OCI-LY1 (cell line): ENCODE measurements at regions not wholly inside any gene's neighbourhood (a gene's known extent, or its start where the extent isn't known, plus 50 kb on each side); places are given as distances from the start of the nearest gene placed in this dataset.

ENCODE experiments used
- H2AFZ ChIP-seq: fragments of 200-600 bp; sonication (generic), shearing (Covaris generic); 2 replicates; pipeline ENCODE4 v1.6.0; 2014; ENCODE audit warnings: antibody characterized with exemption, mild to moderate bottlenecking, low read length
- H3F3A ChIP-seq: fragments of 200-600 bp; sonication (generic), shearing (Covaris generic); 2 replicates; pipeline ENCODE4 v1.6.0; 2014; ENCODE audit warnings: mild to moderate bottlenecking, antibody characterized with exemption, low read length, moderate library complexity; ENCODE audit not compliant: insufficient read depth
- H3K27ac ChIP-seq: fragments of 200-600 bp; sonication (generic); 2 replicates; pipeline ENCODE4 v1.5.1; 2014; ENCODE audit warnings: low read length, mixed run types, mild to moderate bottlenecking, low read depth; ENCODE audit not compliant: poor library complexity, severe bottlenecking
- H3K27me3 ChIP-seq: fragments of 200-600 bp; sonication (generic); 2 replicates; pipeline ENCODE4 v1.6.0; 2014; ENCODE audit warnings: antibody characterized with exemption, mild to moderate bottlenecking, low read length, moderate library complexity; ENCODE audit not compliant: insufficient read depth
- H3K36me3 ChIP-seq: fragments of 200-600 bp; sonication (generic); 2 replicates; pipeline ENCODE4 v1.6.1; 2014; ENCODE audit warnings: mild to moderate bottlenecking, antibody characterized with exemption, low read length, moderate library complexity, mixed read lengths; ENCODE audit not compliant: insufficient read depth
- H3K4me1 ChIP-seq: fragments of 200-600 bp; sonication (generic); 2 replicates; pipeline ENCODE4 v1.5.1; 2014; ENCODE audit warnings: mild to moderate bottlenecking, low read length, moderate library complexity; ENCODE audit not compliant: insufficient read depth, severe bottlenecking
- H3K4me2 ChIP-seq: fragments of 200-600 bp; sonication (generic), shearing (Covaris generic); 2 replicates; pipeline ENCODE4 v1.6.1; 2014; ENCODE audit warnings: low read length
- H3K4me3 ChIP-seq: fragments of 200-600 bp; sonication (generic); 2 replicates; pipeline ENCODE4 v1.5.1; 2014; ENCODE audit warnings: low read length, low read depth, mild to moderate bottlenecking, mixed read lengths; ENCODE audit not compliant: poor library complexity, severe bottlenecking
- H3K79me2 ChIP-seq: fragments of 200-600 bp; shearing (Covaris generic); 2 replicates; pipeline ENCODE4 v1.6.1; 2016; ENCODE audit warnings: mixed run types, low read length, mixed read lengths; ENCODE audit not compliant: insufficient read depth
- H3K9ac ChIP-seq: fragments of 200-600 bp; sonication (generic), shearing (Covaris generic); 2 replicates; pipeline ENCODE4 v1.6.1; 2014; ENCODE audit warnings: mild to moderate bottlenecking, low read length, mixed read lengths
- H3K9me2 ChIP-seq: fragments of 200-600 bp; sonication (generic), shearing (Covaris generic); 2 replicates; pipeline ENCODE4 v1.6.1; 2014; ENCODE audit warnings: low read depth, mild to moderate bottlenecking, low read length, mixed read lengths
- H3K9me3 ChIP-seq: fragments of 200-600 bp; shearing (Covaris generic); 2 replicates; pipeline ENCODE4 v1.6.1; 2014; ENCODE audit warnings: low read length, mixed read lengths
- H4K20me1 ChIP-seq: fragments of 200-600 bp; sonication (generic), shearing (Covaris generic); 2 replicates; pipeline ENCODE4 v1.6.0; 2016; ENCODE audit warnings: mild to moderate bottlenecking, low read length; ENCODE audit not compliant: insufficient read depth
- EZH2 ChIP-seq: fragments of 200-600 bp; sonication (generic), shearing (Covaris generic); IDR thresholded peaks from 2 replicates; pipeline ENCODE4 v1.8.0; 2017; ENCODE audit warnings: borderline replicate concordance, mixed run types, mild to moderate bottlenecking, antibody characterized with exemption, low read length, moderate library complexity, mixed read lengths
- TF ChIP-seq, protein P1 (sequence below): fragments of 200-600 bp; sonication (generic), shearing (Covaris generic); IDR thresholded peaks from 2 replicates; pipeline ENCODE4 v1.5.1; 2017; ENCODE audit warnings: mild to moderate bottlenecking, antibody characterized with exemption, low read length, moderate library complexity, mixed read lengths

DNA sequence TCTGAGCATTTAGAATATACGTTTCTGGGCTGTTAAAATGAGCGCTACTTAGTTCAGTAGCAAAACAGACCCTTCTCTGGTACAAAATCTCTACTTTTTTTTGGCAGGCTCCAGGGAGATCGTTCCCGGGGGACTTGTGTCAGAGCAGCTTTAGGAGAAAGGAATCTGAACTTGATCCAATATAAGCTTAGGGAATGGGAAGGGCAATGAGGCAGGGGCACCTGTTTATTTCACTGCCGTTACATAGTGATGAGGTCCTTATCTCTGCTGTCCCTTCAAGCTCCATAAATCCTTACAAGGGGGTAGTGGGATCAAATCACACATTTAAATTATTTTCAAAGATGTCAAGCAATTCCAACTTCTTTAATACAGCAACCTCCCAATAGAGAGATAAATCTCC, 128.7 kb upstream of the BNIP2 start:
- TF ChIP-seq EZH2: no peak
- TF ChIP-seq, protein P1, sequence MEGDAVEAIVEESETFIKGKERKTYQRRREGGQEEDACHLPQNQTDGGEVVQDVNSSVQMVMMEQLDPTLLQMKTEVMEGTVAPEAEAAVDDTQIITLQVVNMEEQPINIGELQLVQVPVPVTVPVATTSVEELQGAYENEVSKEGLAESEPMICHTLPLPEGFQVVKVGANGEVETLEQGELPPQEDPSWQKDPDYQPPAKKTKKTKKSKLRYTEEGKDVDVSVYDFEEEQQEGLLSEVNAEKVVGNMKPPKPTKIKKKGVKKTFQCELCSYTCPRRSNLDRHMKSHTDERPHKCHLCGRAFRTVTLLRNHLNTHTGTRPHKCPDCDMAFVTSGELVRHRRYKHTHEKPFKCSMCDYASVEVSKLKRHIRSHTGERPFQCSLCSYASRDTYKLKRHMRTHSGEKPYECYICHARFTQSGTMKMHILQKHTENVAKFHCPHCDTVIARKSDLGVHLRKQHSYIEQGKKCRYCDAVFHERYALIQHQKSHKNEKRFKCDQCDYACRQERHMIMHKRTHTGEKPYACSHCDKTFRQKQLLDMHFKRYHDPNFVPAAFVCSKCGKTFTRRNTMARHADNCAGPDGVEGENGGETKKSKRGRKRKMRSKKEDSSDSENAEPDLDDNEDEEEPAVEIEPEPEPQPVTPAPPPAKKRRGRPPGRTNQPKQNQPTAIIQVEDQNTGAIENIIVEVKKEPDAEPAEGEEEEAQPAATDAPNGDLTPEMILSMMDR: no peak
- no peaks in the 10 kb centered on the region for H3K79me2 ChIP-seq
- no peak overlapping the region for H3K4me2 ChIP-seq
- no peaks in the 10 kb centered on the region for H3K4me1 ChIP-seq
- H3K9me3 ChIP-seq: no peaks in the 10 kb centered on the region
- no peak overlapping the region for H3K9ac ChIP-seq
- H3K36me3 ChIP-seq: no peaks in the 10 kb centered on the region
- no peak overlapping the region for H3K4me3 ChIP-seq
- no peak overlapping the region for H3K27ac ChIP-seq
- no peaks in the 10 kb centered on the region for H3K27me3 ChIP-seq
- no peaks in the 10 kb centered on the region for H3F3A ChIP-seq
- H2AFZ ChIP-seq: no peak overlapping the region
- H4K20me1 ChIP-seq: no peaks in the 10 kb centered on the region
- no peaks in the 10 kb centered on the region for H3K9me2 ChIP-seq

DNA sequence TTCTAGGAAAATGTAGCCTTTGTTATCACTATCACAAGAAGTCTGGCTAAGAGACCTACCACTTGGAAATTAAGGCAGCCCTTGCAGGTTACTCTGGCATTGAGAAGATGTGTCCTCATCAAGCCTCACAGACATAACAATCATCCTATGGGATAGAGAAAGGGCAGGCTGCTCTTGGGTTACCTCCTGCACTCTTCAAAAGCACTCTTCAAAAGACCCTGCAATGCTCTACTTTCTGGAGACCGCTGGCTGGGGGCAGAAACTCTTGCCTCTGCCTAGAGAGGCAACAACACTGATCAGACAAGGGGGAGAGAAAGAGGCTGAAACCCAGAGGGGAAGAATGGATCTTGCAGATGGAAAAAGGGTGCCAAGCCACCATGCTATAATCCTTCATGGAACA, 127.9 kb upstream of the BNIP2 start:
- TF ChIP-seq, protein P1: no peak
- TF ChIP-seq EZH2: no peak
- no peak overlapping the region for H3K4me2 ChIP-seq
- H3K36me3 ChIP-seq: no peaks in the 10 kb centered on the region
- H3K9me3 ChIP-seq: no peaks in the 10 kb centered on the region
- H2AFZ ChIP-seq: no peak overlapping the region
- no peaks in the 10 kb centered on the region for H3K4me1 ChIP-seq
- H3F3A ChIP-seq: no peaks in the 10 kb centered on the region
- H4K20me1 ChIP-seq: no peaks in the 10 kb centered on the region
- H3K79me2 ChIP-seq: no peaks in the 10 kb centered on the region
- H3K9ac ChIP-seq: no peak overlapping the region
- H3K4me3 ChIP-seq: no peak overlapping the region
- no peaks in the 10 kb centered on the region for H3K9me2 ChIP-seq
- no peaks in the 10 kb centered on the region for H3K27me3 ChIP-seq
- H3K27ac ChIP-seq: no peak overlapping the region

DNA sequence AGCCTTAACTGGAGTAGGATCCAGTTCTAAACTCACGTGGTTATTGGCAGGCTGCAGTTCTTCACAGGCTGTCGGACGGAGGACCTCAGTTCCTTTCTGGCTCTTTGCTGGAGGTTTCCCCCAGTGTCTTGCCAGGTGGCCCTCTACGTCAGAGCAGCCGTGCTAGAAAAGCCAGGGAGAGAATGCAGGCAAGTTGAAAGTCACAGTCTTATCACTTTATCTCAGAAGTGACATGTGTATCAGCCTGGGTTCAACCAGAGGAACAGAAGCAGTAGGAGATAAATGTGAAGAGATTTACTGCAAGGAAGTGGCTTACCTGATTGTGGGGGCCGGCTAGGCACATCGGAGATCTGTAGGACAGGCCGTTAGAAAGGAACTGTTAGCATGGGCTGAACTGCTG, 125.3 kb upstream of the BNIP2 start:
- H4K20me1 ChIP-seq: no peaks in the 10 kb centered on the region
- H3K4me2 ChIP-seq: no peak overlapping the region
- H3F3A ChIP-seq: no peaks in the 10 kb centered on the region
- no peaks in the 10 kb centered on the region for H3K27me3 ChIP-seq
- H3K79me2 ChIP-seq: no peaks in the 10 kb centered on the region
- no peak overlapping the region for H2AFZ ChIP-seq
- no peaks in the 10 kb centered on the region for H3K4me1 ChIP-seq
- H3K36me3 ChIP-seq: no peaks in the 10 kb centered on the region
- no peak overlapping the region for H3K9ac ChIP-seq
- H3K4me3 ChIP-seq: no peak overlapping the region
- no peaks in the 10 kb centered on the region for H3K9me2 ChIP-seq
- no peak overlapping the region for H3K27ac ChIP-seq
- H3K9me3 ChIP-seq: no peaks in the 10 kb centered on the region
- TF ChIP-seq, protein P1: no peak
- no peak for TF ChIP-seq EZH2
